Stomach (tissue), 8 donors: ENCODE measurements at regions not wholly inside any gene's neighbourhood (a gene's known extent, or its start where the extent isn't known, plus 50 kb on each side); places are given as distances from the start of the nearest gene placed in this dataset.
A peak's percentile ranks its signal among the peaks of the same experiment; 100 is the strongest.

Source experiments
- DNase-seq, 2 donors: peaks; one replicate each; pipeline versions ENCODE4 v3.0.0 to v3.0.0-alpha.2; 2013 to 2019
- H3K27ac ChIP-seq, 5 donors: fragments of 200-600 bp in 4 of 5; sonication (generic) in 4 of 5; one replicate each; pipeline ENCODE4 v1.5.1; 2013 to 2019; ENCODE audit warnings: mild to moderate bottlenecking in 1 of 5, moderate library complexity in 1 of 5
- H3K27me3 ChIP-seq, 3 donors: fragments of 200-600 bp; sonication (generic); one replicate each; pipeline ENCODE4 v1.5.1; 2017 to 2019; ENCODE audit warnings: mixed run types in 1 of 3
- H3K36me3 ChIP-seq, 4 donors: fragments of 200-600 bp; sonication (generic); 1 replicate in 3 of 4; 2 replicates in 1 of 4; pipeline ENCODE4 v1.5.1; 2016 to 2019
- H3K4me1 ChIP-seq, 4 donors: fragments of 200-600 bp; sonication (generic); one replicate each; pipeline ENCODE4 v1.5.1; 2016 to 2019
- H3K4me3 ChIP-seq, 4 donors: fragments of 200-600 bp; sonication (generic) in 3 of 4; one replicate each; pipeline ENCODE4 v1.5.1; 2016 to 2019; ENCODE audit warnings: mild to moderate bottlenecking in 1 of 4
- H3K9me3 ChIP-seq, 4 donors: fragments of 200-600 bp; sonication (generic); one replicate each; pipeline ENCODE4 v1.5.1; 2016 to 2019
- EP300 ChIP-seq: sonication (generic); formaldehyde crosslinking; IDR thresholded peaks from one replicate; pipeline ENCODE4 v1.6.1; 2017; ENCODE audit warnings: antibody characterized with exemption
- POLR2A ChIP-seq, 4 donors: fragments of 450-650 bp; IDR thresholded peaks; one replicate each; pipeline ENCODE4 v1.6.1; 2016; ENCODE audit warnings: antibody characterized with exemption in 4 of 4, control low read depth in 2 of 4, mild to moderate bottlenecking in 1 of 4, moderate library complexity in 1 of 4
- POLR2AphosphoS5 ChIP-seq, 3 donors: sonication (generic); formaldehyde crosslinking; IDR thresholded peaks; one replicate each; pipeline ENCODE4 v1.6.1; 2016; ENCODE audit warnings: antibody characterized with exemption in 3 of 3
- WGBS, 5 donors: extraction: QIAGEN DNeasy Blood & Tissue Kit in 3 of 5; methylation state at CpG; one replicate each; pipeline versions ENCODE4 v1.1.5 to v1.1.7; 2013 to 2018; 5-methylcytosine and 5-hydroxymethylcytosine counted together
- intact Hi-C: fragments of 100-400 bp; cut with DNase I; formaldehyde crosslinking; loops from one replicate; pipeline ENCODE4 v1.15.1; 2023; ENCODE audit warnings: low total_unique reads
- TF ChIP-seq, protein P1 (sequence below), 7 experiments: fragments of 450-650 bp in 4 of 7; fragments of 200-600 bp in 3 of 7; sonication (generic) in 3 of 7; IDR thresholded peaks; one replicate each; pipeline ENCODE4 v1.5.1; 2016 to 2019; ENCODE audit warnings: antibody characterized with exemption in 7 of 7, control low read depth in 2 of 7, mild to moderate bottlenecking in 1 of 7
- donor health status: healthy with polysubstance abuse.
- donor health status: Bipolar disorder and iron deficiency.
- donor health status: healthy.

DNA sequence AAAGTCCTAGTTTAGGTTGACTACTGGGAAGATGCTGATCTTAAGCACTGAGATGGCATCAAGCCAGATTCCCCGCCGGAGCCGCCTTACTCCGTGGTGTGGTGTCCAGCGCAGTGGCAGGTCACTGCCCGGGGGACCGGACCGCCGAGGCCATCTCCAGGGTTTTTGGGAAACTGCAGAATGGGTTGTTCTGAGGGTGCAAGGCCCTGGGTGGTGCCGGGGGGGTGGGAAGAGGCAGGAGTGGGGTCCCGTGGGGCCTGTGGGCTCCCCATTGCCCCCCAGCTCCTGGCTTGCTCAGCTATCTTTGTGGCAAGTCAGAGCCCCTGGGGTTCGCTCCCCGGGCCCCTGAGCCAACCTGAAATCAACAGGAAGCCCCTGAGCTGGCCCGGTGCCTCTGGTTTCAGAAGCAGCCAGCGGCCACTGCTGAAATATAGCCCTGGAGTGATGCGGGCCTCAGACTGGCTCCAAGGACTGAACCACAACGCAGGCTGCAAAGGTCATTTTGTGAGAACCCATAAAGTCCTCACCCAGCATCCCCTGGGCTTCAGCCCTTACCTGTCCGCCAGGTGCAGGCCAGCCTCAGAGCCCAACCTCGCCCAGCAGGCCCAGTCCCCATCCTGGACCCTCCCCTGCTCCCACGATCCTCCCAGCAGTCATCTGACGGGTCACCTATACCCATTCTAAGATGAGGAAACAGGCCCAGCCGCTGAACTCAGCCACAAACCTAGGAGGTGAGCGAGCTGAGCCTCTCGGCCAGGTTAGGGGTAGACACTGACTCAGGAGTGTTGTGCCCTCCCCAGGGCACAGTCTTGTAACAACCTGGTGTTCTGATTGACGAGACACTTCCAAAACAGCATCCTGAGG lies 102.7 kb downstream of the PDGFA start:
- H3K36me3 ChIP-seq: no peaks in the 10 kb centered on the region
- peaks cover 0 to 14% (median 0%) of the 10 kb centered on the region in 3 donors for H3K27me3 ChIP-seq
- H3K4me3 ChIP-seq: no peak overlapping the region
- H3K4me1 ChIP-seq: no peaks in the 10 kb centered on the region
- 91 to 96% (median 94%) methylated on average over 22 to 25 of the region's 25 CpGs for WGBS, 5 donors
- TF ChIP-seq POLR2AphosphoS5 (IDR thresholded peaks at IDR 0.05) (no peak), EP300 (no peak)
- no peak overlapping the region for H3K27ac ChIP-seq
- intact Hi-C loops: no loop called here
- DNase-seq: no peak
- peaks cover 0 to 23% (median 19%) of the 10 kb centered on the region in 4 donors for H3K9me3 ChIP-seq

DNA sequence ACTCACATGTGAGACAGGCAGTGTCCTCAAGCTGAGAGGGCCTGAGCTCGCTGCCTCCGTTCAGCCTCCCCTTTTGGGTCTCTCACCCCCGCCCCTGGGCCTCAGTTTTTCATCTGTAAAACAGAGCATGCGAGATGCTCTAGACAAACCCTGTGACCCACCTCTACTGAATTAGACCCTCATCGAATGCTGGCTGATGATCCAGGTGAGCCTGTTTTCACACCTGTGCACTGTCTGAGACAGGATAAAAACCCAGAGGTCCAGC lies 102.1 kb downstream of the PDGFA start:
- TF ChIP-seq POLR2AphosphoS5 (IDR thresholded peaks at IDR 0.05): no peak
- TF ChIP-seq, protein P1, sequence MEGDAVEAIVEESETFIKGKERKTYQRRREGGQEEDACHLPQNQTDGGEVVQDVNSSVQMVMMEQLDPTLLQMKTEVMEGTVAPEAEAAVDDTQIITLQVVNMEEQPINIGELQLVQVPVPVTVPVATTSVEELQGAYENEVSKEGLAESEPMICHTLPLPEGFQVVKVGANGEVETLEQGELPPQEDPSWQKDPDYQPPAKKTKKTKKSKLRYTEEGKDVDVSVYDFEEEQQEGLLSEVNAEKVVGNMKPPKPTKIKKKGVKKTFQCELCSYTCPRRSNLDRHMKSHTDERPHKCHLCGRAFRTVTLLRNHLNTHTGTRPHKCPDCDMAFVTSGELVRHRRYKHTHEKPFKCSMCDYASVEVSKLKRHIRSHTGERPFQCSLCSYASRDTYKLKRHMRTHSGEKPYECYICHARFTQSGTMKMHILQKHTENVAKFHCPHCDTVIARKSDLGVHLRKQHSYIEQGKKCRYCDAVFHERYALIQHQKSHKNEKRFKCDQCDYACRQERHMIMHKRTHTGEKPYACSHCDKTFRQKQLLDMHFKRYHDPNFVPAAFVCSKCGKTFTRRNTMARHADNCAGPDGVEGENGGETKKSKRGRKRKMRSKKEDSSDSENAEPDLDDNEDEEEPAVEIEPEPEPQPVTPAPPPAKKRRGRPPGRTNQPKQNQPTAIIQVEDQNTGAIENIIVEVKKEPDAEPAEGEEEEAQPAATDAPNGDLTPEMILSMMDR (IDR thresholded peaks at IDR 0.05): no peak
- no peak for TF ChIP-seq EP300
- TF ChIP-seq POLR2A (IDR thresholded peaks at IDR 0.05): no peak
- no peak for DNase-seq
- H3K4me1 ChIP-seq: no peaks in the 10 kb centered on the region
- peaks cover 0 to 23% (median 19%) of the 10 kb centered on the region in 4 donors for H3K9me3 ChIP-seq
- 92 to 100% (median 97%) methylated on average over 5 of the region's 5 CpGs for WGBS, 5 donors
- no peak overlapping the region for H3K27ac ChIP-seq
- H3K36me3 ChIP-seq: no peaks in the 10 kb centered on the region
- intact Hi-C loops: no loop called here
- no peak overlapping the region for H3K4me3 ChIP-seq
- H3K27me3 ChIP-seq: peaks cover 0 to 16% (median 0%) of the 10 kb centered on the region in 3 donors

DNA sequence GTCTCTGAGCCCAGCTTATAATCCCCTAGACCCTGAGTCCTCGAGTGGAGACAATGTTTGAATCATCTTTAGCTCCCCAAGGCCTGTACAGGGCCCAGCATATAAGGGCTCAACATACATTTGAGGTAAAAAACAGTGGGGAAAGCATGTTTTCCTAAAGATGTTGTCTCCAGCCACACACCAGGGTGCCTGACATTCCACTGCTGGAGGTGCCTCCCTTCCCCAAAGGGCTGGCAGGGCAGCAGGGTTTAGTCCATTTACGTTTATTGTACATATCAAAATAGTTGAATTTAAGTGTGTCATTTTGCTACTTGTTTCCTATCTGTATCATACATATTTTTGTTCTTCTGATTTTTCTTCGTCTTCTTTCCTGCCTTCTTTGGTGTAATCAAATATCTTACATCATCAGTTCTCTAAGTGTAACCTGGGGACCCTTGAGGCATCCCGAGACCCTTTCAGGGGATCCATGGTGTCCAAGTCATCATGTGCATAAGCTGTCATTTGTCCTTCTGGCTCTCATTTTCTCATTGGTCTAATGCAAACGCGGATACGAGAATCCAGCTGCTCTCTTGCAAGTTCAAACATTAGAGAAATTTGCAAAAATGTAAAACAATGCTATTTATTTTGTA lies 101.6 kb downstream of the PDGFA start:
- no peak for DNase-seq
- WGBS, 5 donors: 91 to 95% (median 94%) methylated on average over 7 of the region's 7 CpGs
- no peak for TF ChIP-seq EP300
- no peak for TF ChIP-seq POLR2A (IDR thresholded peaks at IDR 0.05)
- no peak for TF ChIP-seq POLR2AphosphoS5 (IDR thresholded peaks at IDR 0.05)
- TF ChIP-seq, protein P1 (IDR thresholded peaks at IDR 0.05): no peak

DNA sequence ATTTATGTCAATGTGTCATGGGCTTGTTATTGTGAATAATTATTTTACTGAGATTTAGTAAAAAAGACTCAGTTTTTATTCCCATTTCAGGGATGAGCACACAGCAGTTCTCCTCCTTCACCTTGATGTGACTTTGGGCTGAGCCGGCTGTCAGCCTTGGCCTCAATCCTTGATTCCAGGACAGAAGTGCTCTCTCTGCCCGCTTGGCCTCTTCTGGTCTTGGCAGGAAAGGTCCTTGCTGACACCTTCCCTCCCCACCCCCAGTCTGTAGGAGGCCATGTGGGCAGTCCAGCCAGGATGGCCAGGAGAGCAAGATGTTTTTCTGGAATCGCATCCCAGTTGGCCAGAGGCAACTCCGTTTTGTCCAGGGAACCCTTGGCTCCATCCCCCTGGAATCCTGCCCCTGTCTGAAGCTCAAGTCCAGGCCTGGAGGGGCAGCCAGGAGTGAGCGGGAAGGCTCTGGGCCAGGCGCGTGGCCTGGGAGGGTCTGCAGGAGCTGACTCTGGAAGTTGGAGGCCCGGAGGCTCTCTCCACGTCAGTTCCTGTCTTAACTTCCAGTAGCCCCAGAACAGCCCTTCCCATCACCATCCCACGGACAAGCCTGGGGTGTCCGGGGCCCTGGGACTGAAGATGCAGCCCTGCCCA lies 100.9 kb downstream of the PDGFA start:
- H3K27ac ChIP-seq: no peak overlapping the region
- DNase-seq: peak in 1 of 2 donors; percentile 59
- TF ChIP-seq, protein P1 (IDR thresholded peaks at IDR 0.05): no peak
- TF ChIP-seq POLR2AphosphoS5 (IDR thresholded peaks at IDR 0.05) (no peak), POLR2A (IDR thresholded peaks at IDR 0.05) (no peak), EP300 (no peak)
- intact Hi-C loops: no loop called here
- no peak overlapping the region for H3K4me3 ChIP-seq
- H3K4me1 ChIP-seq: no peaks in the 10 kb centered on the region
- peaks cover 0 to 20% (median 0%) of the 10 kb centered on the region in 3 donors for H3K27me3 ChIP-seq
- H3K36me3 ChIP-seq: no peaks in the 10 kb centered on the region
- H3K9me3 ChIP-seq: peaks cover 0 to 23% (median 19%) of the 10 kb centered on the region in 4 donors
- 77 to 92% (median 79%) methylated on average over 7 to 11 of the region's 11 CpGs for WGBS, 5 donors

More for the DNA sequence above, 101.6 kb downstream of the PDGFA start:
- peaks cover 0 to 23% (median 19%) of the 10 kb centered on the region in 4 donors for H3K9me3 ChIP-seq
- peaks cover 0 to 16% (median 0%) of the 10 kb centered on the region in 3 donors for H3K27me3 ChIP-seq
- intact Hi-C loops: no loop called here
- H3K27ac ChIP-seq: no peak overlapping the region
- H3K36me3 ChIP-seq: no peaks in the 10 kb centered on the region
- no peaks in the 10 kb centered on the region for H3K4me1 ChIP-seq
- H3K4me3 ChIP-seq: no peak overlapping the region
